ENCODE measurements at regions not wholly inside any gene's neighbourhood (a gene's known extent, or its start where the extent isn't known, plus 50 kb on each side); places are given as distances from the start of the nearest gene placed in this dataset.

DNA sequence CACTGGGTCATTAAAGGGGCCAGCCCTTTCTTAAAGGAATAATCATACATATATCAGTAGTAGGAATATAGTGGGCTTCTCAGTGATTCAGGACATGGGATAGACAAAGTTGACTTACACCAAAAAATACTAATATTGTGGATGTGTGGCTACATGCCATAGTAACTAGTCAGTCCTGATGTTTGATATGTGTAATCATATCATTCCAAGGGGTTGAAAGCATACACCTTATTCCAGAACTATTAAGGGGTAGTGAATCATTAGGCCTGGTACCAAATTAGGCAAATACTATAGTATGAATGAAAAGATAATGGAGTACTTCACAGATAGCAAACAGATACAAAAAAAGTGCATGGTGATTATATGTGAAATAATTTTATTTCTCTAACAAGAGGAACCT lies 814.9 kb upstream of the NRXN1 start:
- no peak for DNase-seq
- Histone ChIP-seq H3K4me1 (ENCODE audit: control insufficient read depth, insufficient read depth, low read length) (no peaks in the 10 kb centered on the region), H3K36me3 (ENCODE audit: control insufficient read depth, insufficient read depth, low read length) (no peaks in the 10 kb centered on the region), H3K27me3 (ENCODE audit: control insufficient read depth, insufficient read depth, low read length) (no peaks in the 10 kb centered on the region), H3K9me3 (replicated peaks; ENCODE audit: control insufficient read depth, low read depth, low read length) (no peaks in the 10 kb centered on the region), H3K4me3 (ENCODE audit: low read length) (no peak overlapping the region), H3K27ac (ENCODE audit: low read length) (no peak overlapping the region)

DNA sequence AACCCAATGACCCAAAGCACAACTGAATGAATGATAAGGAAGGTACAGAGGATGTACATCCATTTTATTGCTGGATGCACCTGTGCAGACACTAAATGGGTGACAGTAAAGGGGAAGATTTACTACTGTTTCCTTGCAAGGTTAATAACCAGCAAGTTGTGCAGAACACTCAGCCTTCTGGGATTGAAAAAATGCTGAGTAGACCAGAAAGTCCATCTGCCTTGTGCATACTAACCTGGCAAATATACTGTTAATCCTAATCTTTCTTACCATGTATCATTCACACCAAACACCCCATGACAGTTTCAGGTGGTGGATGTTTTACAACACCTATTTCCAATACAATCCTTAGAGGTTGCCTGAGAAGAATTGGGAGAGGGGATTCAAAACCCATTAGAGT lies 814.1 kb upstream of the NRXN1 start:
- DNase-seq: no peak
- Histone ChIP-seq H3K9me3 (replicated peaks; ENCODE audit: control insufficient read depth, low read depth, low read length) (no peaks in the 10 kb centered on the region), H3K27ac (ENCODE audit: low read length) (no peak overlapping the region), H3K4me3 (ENCODE audit: low read length) (no peak overlapping the region), H3K36me3 (ENCODE audit: control insufficient read depth, insufficient read depth, low read length) (no peaks in the 10 kb centered on the region), H3K4me1 (ENCODE audit: control insufficient read depth, insufficient read depth, low read length) (no peaks in the 10 kb centered on the region), H3K27me3 (ENCODE audit: control insufficient read depth, insufficient read depth, low read length) (no peaks in the 10 kb centered on the region)

DNA sequence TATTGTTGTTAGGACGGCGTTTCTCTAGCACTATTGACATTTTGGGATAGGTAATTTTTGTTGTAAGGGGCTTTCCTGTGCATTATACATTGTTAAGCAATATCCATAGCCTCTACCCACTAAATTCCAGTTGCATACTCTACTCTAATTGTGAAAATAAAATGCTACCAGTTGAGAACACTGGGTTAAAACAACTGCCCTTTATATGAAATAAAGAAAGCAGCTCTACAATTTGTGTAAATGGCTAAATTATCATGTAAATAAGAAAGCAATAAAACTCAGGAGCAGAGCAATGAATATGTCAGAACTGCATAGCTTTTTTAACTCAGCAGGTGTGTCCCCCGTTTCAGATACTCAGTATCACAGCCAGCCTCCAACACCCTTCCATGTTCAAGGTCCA lies 812.7 kb upstream of the NRXN1 start:
- Histone ChIP-seq H3K4me3 (ENCODE audit: low read length) (no peak overlapping the region), H3K27ac (ENCODE audit: low read length) (no peak overlapping the region), H3K9me3 (replicated peaks; ENCODE audit: control insufficient read depth, low read depth, low read length) (no peaks in the 10 kb centered on the region), H3K4me1 (ENCODE audit: control insufficient read depth, insufficient read depth, low read length) (no peaks in the 10 kb centered on the region), H3K27me3 (ENCODE audit: control insufficient read depth, insufficient read depth, low read length) (no peaks in the 10 kb centered on the region), H3K36me3 (ENCODE audit: control insufficient read depth, insufficient read depth, low read length) (no peaks in the 10 kb centered on the region)
- no peak for DNase-seq
- WGBS (ENCODE audit: insufficient coverage): no CpG with 5 or more reads among the region's 3 CpGs

DNA sequence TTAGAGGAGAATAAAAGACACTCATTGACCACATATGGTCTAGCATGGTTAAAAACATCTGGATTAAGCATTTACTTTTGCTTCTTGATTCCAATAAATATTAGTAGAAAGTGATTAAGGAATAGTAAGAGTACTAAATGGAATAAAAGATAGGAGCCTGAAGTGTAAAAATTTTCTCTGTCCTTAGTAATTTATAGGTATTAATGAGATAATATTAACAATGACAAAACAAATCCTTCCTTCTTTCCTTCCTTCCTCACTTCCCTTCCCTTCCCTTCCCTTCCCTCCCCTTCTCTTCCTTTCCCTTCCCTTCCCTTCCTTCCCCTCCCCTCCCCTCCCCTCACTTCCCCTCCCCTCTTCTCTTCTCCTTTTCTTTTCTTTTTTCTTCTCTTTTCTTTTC lies 797.5 kb upstream of the NRXN1 start:
- Histone ChIP-seq H3K27ac (ENCODE audit: low read length) (no peak overlapping the region), H3K4me1 (ENCODE audit: control insufficient read depth, insufficient read depth, low read length) (no peaks in the 10 kb centered on the region), H3K36me3 (ENCODE audit: control insufficient read depth, insufficient read depth, low read length) (no peaks in the 10 kb centered on the region), H3K4me3 (ENCODE audit: low read length) (no peak overlapping the region), H3K27me3 (ENCODE audit: control insufficient read depth, insufficient read depth, low read length) (no peaks in the 10 kb centered on the region), H3K9me3 (replicated peaks; ENCODE audit: control insufficient read depth, low read depth, low read length) (no peaks in the 10 kb centered on the region)
- no peak for DNase-seq

DNA sequence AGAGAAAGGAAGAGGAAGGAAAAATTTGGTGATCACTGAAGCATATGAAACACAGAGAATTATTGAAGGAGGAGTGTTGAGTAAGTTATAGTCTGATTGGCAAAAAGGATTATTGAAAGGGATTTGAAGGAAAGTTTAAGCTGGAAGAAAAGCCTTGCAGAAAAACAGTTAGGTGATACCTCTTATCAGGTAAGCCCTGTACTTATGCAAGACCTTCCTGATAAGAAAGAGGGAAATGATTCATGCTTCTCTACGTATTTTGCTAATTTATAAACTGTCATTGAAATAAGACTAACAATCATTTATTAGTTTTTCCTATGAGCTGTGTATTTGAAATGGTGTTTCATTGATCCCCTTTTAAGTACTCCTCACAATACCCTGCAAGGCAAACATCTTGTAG lies 793.9 kb upstream of the NRXN1 start:
- H3K4me1 ChIP-seq (ENCODE audit: control insufficient read depth, insufficient read depth, low read length): no peaks in the 10 kb centered on the region
- no peak overlapping the region for H3K4me3 ChIP-seq (ENCODE audit: low read length)
- WGBS (ENCODE audit: insufficient coverage): no CpG with 5 or more reads among the region's 1 CpG
- H3K27ac ChIP-seq (ENCODE audit: low read length): no peak overlapping the region
- DNase-seq: no peak
- H3K27me3 ChIP-seq (ENCODE audit: control insufficient read depth, insufficient read depth, low read length): no peaks in the 10 kb centered on the region
- no peaks in the 10 kb centered on the region for H3K9me3 ChIP-seq (replicated peaks; ENCODE audit: control insufficient read depth, low read depth, low read length)
- H3K36me3 ChIP-seq (ENCODE audit: control insufficient read depth, insufficient read depth, low read length): no peaks in the 10 kb centered on the region

DNA sequence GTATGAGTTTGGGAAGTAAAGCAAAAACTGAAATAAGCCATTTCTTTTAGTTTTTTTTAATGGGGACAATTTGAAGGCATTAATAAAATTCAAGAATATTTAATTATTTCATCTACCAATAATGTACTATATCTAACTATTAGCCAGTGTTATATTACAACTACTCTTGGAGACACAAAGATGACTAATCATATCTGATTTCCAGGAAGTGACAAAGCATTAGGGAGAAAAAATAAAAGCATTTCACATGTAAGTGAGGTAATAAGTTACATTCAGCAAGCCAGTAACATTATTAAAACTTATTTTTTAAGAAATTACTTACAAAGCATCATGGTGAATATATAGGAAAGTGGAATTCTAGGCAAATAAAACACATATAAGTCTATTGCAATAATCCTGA lies 781.3 kb upstream of the NRXN1 start:
- DNase-seq: peak; percentile 3
- Histone ChIP-seq H3K27me3 (ENCODE audit: control insufficient read depth, insufficient read depth, low read length) (no peaks in the 10 kb centered on the region), H3K36me3 (ENCODE audit: control insufficient read depth, insufficient read depth, low read length) (no peaks in the 10 kb centered on the region), H3K27ac (ENCODE audit: low read length) (no peak overlapping the region), H3K4me3 (ENCODE audit: low read length) (no peak overlapping the region), H3K4me1 (ENCODE audit: control insufficient read depth, insufficient read depth, low read length) (no peaks in the 10 kb centered on the region), H3K9me3 (replicated peaks; ENCODE audit: control insufficient read depth, low read depth, low read length) (no peaks in the 10 kb centered on the region)

DNA sequence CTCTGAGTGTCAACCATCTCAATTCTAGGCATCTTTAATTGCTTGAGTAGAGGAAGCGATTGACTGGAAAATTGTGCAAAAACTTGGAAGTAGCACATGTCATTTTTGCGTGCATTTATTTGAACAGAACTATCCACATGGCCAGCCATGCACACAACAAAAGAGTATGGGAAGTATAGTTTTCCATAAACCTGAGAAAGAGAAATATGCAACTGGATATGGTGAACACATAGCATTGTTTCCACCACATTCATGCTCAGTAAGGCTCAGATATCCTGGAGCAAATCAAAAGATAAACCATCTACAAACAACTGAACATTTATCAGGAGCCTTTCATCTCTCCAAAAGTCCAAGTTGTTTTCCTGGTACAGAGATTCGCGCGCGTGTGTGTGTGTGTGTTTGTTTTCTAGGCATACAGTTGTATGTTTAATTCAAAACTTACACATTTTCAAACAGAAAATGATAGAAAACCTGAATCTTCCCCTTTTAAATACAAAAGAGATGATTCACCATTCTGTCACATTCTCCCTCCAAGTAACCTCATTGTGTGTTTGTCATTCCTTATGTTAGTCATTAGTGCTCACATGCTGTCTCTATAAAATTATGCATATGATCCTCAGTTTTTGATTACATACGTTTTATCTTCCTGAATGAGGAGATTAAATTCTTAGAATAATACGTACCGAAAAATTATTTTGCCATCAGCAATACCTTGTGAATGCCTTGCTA lies 780.4 kb upstream of the NRXN1 start:
- no peak for DNase-seq
- Histone ChIP-seq H3K27ac (ENCODE audit: low read length) (no peak overlapping the region), H3K4me3 (ENCODE audit: low read length) (no peak overlapping the region), H3K9me3 (replicated peaks; ENCODE audit: control insufficient read depth, low read depth, low read length) (no peaks in the 10 kb centered on the region), H3K36me3 (ENCODE audit: control insufficient read depth, insufficient read depth, low read length) (no peaks in the 10 kb centered on the region), H3K27me3 (ENCODE audit: control insufficient read depth, insufficient read depth, low read length) (no peaks in the 10 kb centered on the region), H3K4me1 (ENCODE audit: control insufficient read depth, insufficient read depth, low read length) (no peaks in the 10 kb centered on the region)
- WGBS (ENCODE audit: insufficient coverage): no CpG with 5 or more reads among the region's 9 CpGs

DNA sequence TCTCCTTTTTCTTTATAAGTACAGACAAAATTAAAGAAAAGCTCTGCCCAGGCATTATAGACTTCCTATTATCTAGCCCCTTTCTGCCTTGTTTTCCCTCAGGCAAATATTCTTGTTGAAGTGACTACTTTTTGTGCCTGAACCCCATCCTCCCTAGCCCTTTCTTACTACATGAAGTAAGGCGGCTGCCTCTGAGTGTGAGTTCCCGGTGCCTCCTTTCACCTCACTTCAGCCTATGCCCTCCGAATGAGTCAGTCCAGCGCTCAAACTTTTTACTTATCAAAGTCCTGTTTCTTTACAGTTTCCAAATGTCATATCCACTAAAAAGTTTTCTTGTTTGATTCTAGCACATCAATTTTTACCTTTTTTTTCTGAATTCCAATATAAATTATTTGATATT lies 778.3 kb upstream of the NRXN1 start:
- Histone ChIP-seq H3K27me3 (ENCODE audit: control insufficient read depth, insufficient read depth, low read length) (no peaks in the 10 kb centered on the region), H3K9me3 (replicated peaks; ENCODE audit: control insufficient read depth, low read depth, low read length) (no peaks in the 10 kb centered on the region), H3K27ac (ENCODE audit: low read length) (no peak overlapping the region), H3K4me3 (ENCODE audit: low read length) (no peak overlapping the region), H3K4me1 (ENCODE audit: control insufficient read depth, insufficient read depth, low read length) (no peaks in the 10 kb centered on the region), H3K36me3 (ENCODE audit: control insufficient read depth, insufficient read depth, low read length) (no peaks in the 10 kb centered on the region)
- WGBS (ENCODE audit: insufficient coverage): 83% methylated on average over 3 of the region's 4 CpGs
- no peak for DNase-seq

DNA sequence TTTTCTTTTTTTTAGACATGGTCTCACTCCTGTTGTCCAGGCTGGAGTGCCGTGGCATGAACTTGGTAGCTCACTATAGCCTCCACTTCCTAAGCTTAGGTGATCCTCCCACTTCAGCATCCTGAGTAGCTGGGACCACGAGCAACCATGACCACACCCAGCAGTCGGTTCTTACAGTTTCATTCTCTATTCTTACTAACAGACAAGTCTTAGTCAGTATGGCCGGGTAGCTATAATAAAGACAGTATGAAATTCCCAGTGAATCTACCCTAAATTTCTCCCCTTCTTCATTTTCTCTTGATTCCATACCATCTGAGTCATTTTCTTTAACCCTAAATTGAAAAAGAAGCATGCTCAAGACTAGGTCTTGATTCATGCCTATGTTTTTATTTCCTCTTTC lies 775.3 kb upstream of the NRXN1 start:
- Histone ChIP-seq H3K27me3 (ENCODE audit: control insufficient read depth, insufficient read depth, low read length) (no peaks in the 10 kb centered on the region), H3K4me1 (ENCODE audit: control insufficient read depth, insufficient read depth, low read length) (no peaks in the 10 kb centered on the region), H3K27ac (ENCODE audit: low read length) (no peak overlapping the region), H3K4me3 (ENCODE audit: low read length) (no peak overlapping the region), H3K36me3 (ENCODE audit: control insufficient read depth, insufficient read depth, low read length) (no peaks in the 10 kb centered on the region), H3K9me3 (replicated peaks; ENCODE audit: control insufficient read depth, low read depth, low read length) (no peaks in the 10 kb centered on the region)
- DNase-seq: no peak
- 90% methylated on average over 2 of the region's 4 CpGs for WGBS (ENCODE audit: insufficient coverage)

DNA sequence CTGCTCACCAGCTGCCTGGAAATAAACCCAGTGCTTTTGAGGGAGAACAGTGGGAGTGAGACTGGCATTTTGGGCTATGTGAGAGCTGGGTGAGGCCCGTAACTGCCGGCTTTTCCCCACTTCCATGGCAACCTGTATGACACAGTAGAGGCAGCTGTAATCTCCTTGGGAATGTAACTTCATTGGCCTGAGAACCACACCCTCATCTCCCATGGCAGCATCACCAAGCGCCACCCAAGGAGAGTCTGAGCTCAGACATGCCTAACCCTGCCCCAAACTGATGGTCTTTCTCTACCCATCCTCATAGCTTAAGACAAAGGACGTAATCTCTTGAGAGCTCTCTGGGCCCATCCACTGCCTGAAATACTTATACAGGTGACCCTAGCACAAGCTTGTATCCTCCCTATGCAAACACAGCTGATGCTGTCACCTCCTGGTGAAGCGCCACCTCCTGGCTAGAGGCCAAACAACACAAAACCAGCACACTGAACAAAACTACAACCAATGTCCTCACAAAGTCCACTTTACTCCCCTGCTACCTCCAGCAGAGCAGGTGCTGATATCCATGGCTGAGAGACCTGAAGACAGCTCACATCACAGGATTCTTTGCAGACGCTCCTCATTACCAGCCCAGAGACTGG lies 763.4 kb upstream of the NRXN1 start:
- Histone ChIP-seq H3K4me3 (ENCODE audit: low read length) (no peak overlapping the region), H3K27ac (ENCODE audit: low read length) (no peak overlapping the region), H3K27me3 (ENCODE audit: control insufficient read depth, insufficient read depth, low read length) (no peaks in the 10 kb centered on the region), H3K36me3 (ENCODE audit: control insufficient read depth, insufficient read depth, low read length) (no peaks in the 10 kb centered on the region), H3K9me3 (replicated peaks; ENCODE audit: control insufficient read depth, low read depth, low read length) (peaks cover 3% of the 10 kb centered on the region), H3K4me1 (ENCODE audit: control insufficient read depth, insufficient read depth, low read length) (no peaks in the 10 kb centered on the region)
- 93% methylated on average over 3 of the region's 6 CpGs for WGBS (ENCODE audit: insufficient coverage)
- DNase-seq: no peak

DNA sequence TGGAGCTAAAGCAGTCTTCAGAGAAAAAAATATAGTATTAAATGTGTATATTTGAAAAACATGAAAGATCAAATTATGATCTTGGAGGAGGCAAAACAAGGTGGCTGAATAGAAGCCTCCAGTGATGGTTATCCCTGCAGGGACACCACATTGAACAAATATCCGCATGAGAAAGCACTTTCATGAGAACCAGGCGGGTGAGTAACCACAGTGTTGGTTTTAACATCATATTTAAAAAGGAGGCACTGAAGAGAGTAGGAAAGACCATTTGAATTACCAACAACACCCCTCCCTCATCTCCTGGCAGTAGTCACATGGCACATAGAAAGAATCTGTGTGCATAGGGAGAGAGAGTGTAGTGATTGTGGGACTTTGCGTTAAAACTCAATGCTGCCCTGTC lies 759.6 kb upstream of the NRXN1 start:
- H3K36me3 ChIP-seq (ENCODE audit: control insufficient read depth, insufficient read depth, low read length): no peaks in the 10 kb centered on the region
- H3K27me3 ChIP-seq (ENCODE audit: control insufficient read depth, insufficient read depth, low read length): no peaks in the 10 kb centered on the region
- WGBS (ENCODE audit: insufficient coverage): 100% methylated on average over 1 of the region's 3 CpGs
- no peak overlapping the region for H3K27ac ChIP-seq (ENCODE audit: low read length)
- no peak overlapping the region for H3K4me3 ChIP-seq (ENCODE audit: low read length)
- peaks cover 3% of the 10 kb centered on the region for H3K9me3 ChIP-seq (replicated peaks; ENCODE audit: control insufficient read depth, low read depth, low read length)
- DNase-seq: no peak
- no peaks in the 10 kb centered on the region for H3K4me1 ChIP-seq (ENCODE audit: control insufficient read depth, insufficient read depth, low read length)

Measured in muscle of leg (tissue), 3 donors.